HG02588 (cell line): ENCODE measurements at regions not wholly inside any gene's neighbourhood (a gene's known extent, or its start where the extent isn't known, plus 50 kb on each side); places are given as distances from the start of the nearest gene placed in this dataset.

Experiments
- ATAC-seq: cut with Tn5 transposase; IDR thresholded peaks from one replicate; pipeline ENCODE4 v1.9.1; 2021; ENCODE audit warnings: mild to moderate bottlenecking, moderate library complexity; ENCODE audit not compliant: unreplicated experiment

GRCh38 chr20:50242548-50242862 lies 51.9 kb downstream of the CEBPB start:
- no peak for ATAC-seq

- no peak for ATAC-seq
Observed at GRCh38 chr20:50242863-50243609, 52.4 kb downstream of the CEBPB start.

GRCh38 chr20:50243610-50244351 lies 53.2 kb downstream of the CEBPB start:
- no peak for ATAC-seq

- no peak for ATAC-seq
Observed at GRCh38 chr20:50244352-50245149, 53.9 kb downstream of the CEBPB start.

GRCh38 chr20:50245498-50246366 lies 55.1 kb downstream of the CEBPB start:
- ATAC-seq = no peak

GRCh38 chr20:50246367-50247195 lies 56.0 kb downstream of the CEBPB start:
- ATAC-seq = no peak

GRCh38 chr20:50247196-50248094 lies 56.8 kb downstream of the CEBPB start:
- no peak for ATAC-seq

GRCh38 chr20:50248104-50248641 lies 57.5 kb downstream of the CEBPB start:
- no peak for ATAC-seq

GRCh38 chr20:50249447-50250388 lies 59.1 kb downstream of the CEBPB start:
- no peak for ATAC-seq

GRCh38 chr20:50250679-50251382 lies 60.2 kb downstream of the CEBPB start:
- ATAC-seq = no peak

- ATAC-seq = no peak
Observed at GRCh38 chr20:50251383-50251748, 60.7 kb downstream of the CEBPB start.

GRCh38 chr20:50251992-50252511 lies 61.4 kb downstream of the CEBPB start:
- ATAC-seq = no peak

GRCh38 chr20:50252701-50253100 lies 62.1 kb downstream of the CEBPB start:
- no peak for ATAC-seq

GRCh38 chr20:50253101-50253500 lies 62.5 kb downstream of the CEBPB start:
- ATAC-seq = no peak

GRCh38 chr20:50254466-50255079 lies 63.9 kb downstream of the CEBPB start:
- ATAC-seq = no peak

GRCh38 chr20:50256577-50256976 lies 65.9 kb downstream of the CEBPB start:
- ATAC-seq = no peak
